IMR-90 (cell line): ENCODE measurements at regions not wholly inside any gene's neighbourhood (a gene's known extent, or its start where the extent isn't known, plus 50 kb on each side); places are given as distances from the start of the nearest gene placed in this dataset.

ENCODE experiments used
- ATAC-seq: fragments of 200-7000 bp; cut with Tn5 transposase; 2 replicates; pipeline ENCODE4 v1.9.1; 2020; ENCODE audit warnings: low read depth, mild to moderate bottlenecking, moderate library complexity
- BruUV-seq: library from RNA; stranded (reverse); fragments of 400-500 nt; replicated peaks from 2 replicates; lab custom pipeline; 2021; lab: Mats Ljungman, UMichigan
- CTCF ChIA-PET: fragments of 300-600 bp; formaldehyde crosslinking; extraction: SDS; loops from one replicate; lab custom pipeline; 2021; ENCODE audit warnings: antibody characterized with exemption; lab: Yijun Ruan, JAX
- POLR2A ChIA-PET: fragments of 300-600 bp; sonication (Branson Sonifier 250); formaldehyde crosslinking; loops from one replicate; lab custom pipeline; 2022; ENCODE audit warnings: antibody characterized with exemption; ENCODE audit not compliant: unreplicated experiment; lab: Charles Lee
- DNase-seq: peaks from one replicate; pipeline ENCODE4 v3.0.0; 2013
- H2AFZ ChIP-seq: replicated peaks from 2 replicates; pipeline ENCODE3; 2013; ENCODE audit warnings: low read length, mild to moderate bottlenecking; ENCODE audit not compliant: poor library complexity
- H2AK5ac ChIP-seq: 2 replicates; pipeline ENCODE4 v1.6.1; 2013; ENCODE audit warnings: low read depth, low read length, inconsistent platforms
- H2AK9ac ChIP-seq: replicated peaks from 2 replicates; pipeline ENCODE3; 2013; ENCODE audit warnings: mild to moderate bottlenecking, low read depth, low read length, moderate library complexity; ENCODE audit not compliant: poor library complexity
- H2BK120ac ChIP-seq: 2 replicates; pipeline ENCODE4 v1.6.1; 2013; ENCODE audit warnings: low read depth, low read length, inconsistent platforms
- H2BK15ac ChIP-seq: 3 replicates; pipeline ENCODE4 v1.6.1; 2013; ENCODE audit warnings: low read depth, low read length, inconsistent platforms
- H2BK20ac ChIP-seq: 2 replicates; pipeline ENCODE4 v1.6.1; 2013; ENCODE audit warnings: low read depth, mild to moderate bottlenecking, inconsistent platforms, low read length, moderate library complexity
- H2BK5ac ChIP-seq: 2 replicates; pipeline ENCODE4 v1.6.1; 2013; ENCODE audit warnings: mild to moderate bottlenecking, low read depth, low read length, inconsistent platforms; ENCODE audit not compliant: poor library complexity, severe bottlenecking
- H3K14ac ChIP-seq: replicated peaks from 2 replicates; pipeline ENCODE4 v1.6.1; 2013; ENCODE audit warnings: low read depth, low read length, inconsistent platforms
- H3K18ac ChIP-seq: 2 replicates; pipeline ENCODE4 v1.6.1; 2013; ENCODE audit warnings: low read depth, low read length, control low read depth
- H3K23ac ChIP-seq: 2 replicates; pipeline ENCODE4 v1.6.1; 2013; ENCODE audit warnings: low read depth, low read length, inconsistent platforms
- H3K27ac ChIP-seq: 2 replicates; pipeline ENCODE4 v1.5.1; 2013; ENCODE audit warnings: mild to moderate bottlenecking, control low read depth, low read length; ENCODE audit not compliant: insufficient read depth
- H3K27me3 ChIP-seq: 2 replicates; pipeline ENCODE4 v1.6.1; 2013; ENCODE audit warnings: low read length; ENCODE audit not compliant: control insufficient read depth, insufficient read depth
- H3K36me3 ChIP-seq: 2 replicates; pipeline ENCODE4 v1.6.1; 2013; ENCODE audit warnings: low read length, mixed read lengths; ENCODE audit not compliant: control insufficient read depth, insufficient read depth
- H3K4ac ChIP-seq: 2 replicates; pipeline ENCODE4 v1.6.1; 2013; ENCODE audit warnings: low read depth, low read length, inconsistent platforms
- H3K4me1 ChIP-seq: 2 replicates; pipeline ENCODE4 v1.6.1; 2013; ENCODE audit warnings: low read length, mixed read lengths; ENCODE audit not compliant: control insufficient read depth, insufficient read depth
- H3K4me2 ChIP-seq: 2 replicates; pipeline ENCODE4 v1.6.1; 2013; ENCODE audit warnings: low read depth, mild to moderate bottlenecking, control low read depth, low read length, moderate library complexity
- H3K4me3 ChIP-seq: 2 replicates; pipeline ENCODE4 v1.5.1; 2013; ENCODE audit warnings: low read depth, mild to moderate bottlenecking, control low read depth, low read length, moderate library complexity; ENCODE audit not compliant: insufficient read depth
- H3K56ac ChIP-seq: 2 replicates; pipeline ENCODE4 v1.6.1; 2013; ENCODE audit warnings: low read length, inconsistent platforms; ENCODE audit not compliant: insufficient read depth; ENCODE audit errors: extremely low read depth
- H3K79me1 ChIP-seq, 2 experiments: 2 replicates each; pipeline ENCODE4 v1.6.1; 2013; ENCODE audit warnings: low read length in 2 of 2, inconsistent platforms in 1 of 2, low read depth in 1 of 2
- H3K9ac ChIP-seq: 2 replicates; pipeline ENCODE4 v1.6.1; 2013; ENCODE audit warnings: low read depth, low read length, control low read depth
- H3K9me1 ChIP-seq: 2 replicates; pipeline ENCODE4 v1.6.1; 2013; ENCODE audit warnings: low read length, inconsistent platforms; ENCODE audit not compliant: insufficient read depth
- H3K9me3 ChIP-seq: 2 replicates; pipeline ENCODE4 v1.6.1; 2013; ENCODE audit warnings: low read length; ENCODE audit not compliant: control insufficient read depth, insufficient read depth
- H4K20me1 ChIP-seq: 2 replicates; pipeline ENCODE4 v1.6.1; 2013; ENCODE audit warnings: low read length, inconsistent platforms; ENCODE audit not compliant: insufficient read depth
- H4K5ac ChIP-seq: 2 replicates; pipeline ENCODE4 v1.6.1; 2013; ENCODE audit warnings: mild to moderate bottlenecking, low read depth, low read length, control low read depth
- H4K8ac ChIP-seq, 2 experiments: 2 replicates each; pipeline ENCODE4 v1.6.1; 2013; ENCODE audit warnings: low read depth in 2 of 2, low read length in 2 of 2, control low read depth in 1 of 2, inconsistent platforms in 1 of 2
- H4K91ac ChIP-seq: 2 replicates; pipeline ENCODE4 v1.6.1; 2013; ENCODE audit warnings: low read depth, low read length, inconsistent platforms; ENCODE audit not compliant: insufficient read depth
- CEBPB ChIP-seq: IDR thresholded peaks from 2 replicates; pipeline ENCODE4 v1.6.1; 2012; ENCODE audit warnings: low read depth, low read length, improper control_type of control experiment
- CHD1 ChIP-seq: IDR thresholded peaks from 2 replicates; pipeline ENCODE4 v1.6.1; 2012; ENCODE audit warnings: low read depth, low read length, improper control_type of control experiment
- FOS ChIP-seq: fragments of 150-350 bp; IDR thresholded peaks from 2 replicates; pipeline ENCODE4 v1.6.1; 2016; ENCODE audit warnings: low read depth, low read length
- MAFK ChIP-seq: IDR thresholded peaks from 2 replicates; pipeline ENCODE4 v1.6.1; 2012; ENCODE audit warnings: low read depth, low read length, improper control_type of control experiment
- MAZ ChIP-seq: IDR thresholded peaks from 2 replicates; pipeline ENCODE4 v1.6.1; 2012; ENCODE audit warnings: low read depth, mild to moderate bottlenecking, low read length, improper control_type of control experiment, moderate library complexity, borderline replicate concordance
- MXI1 ChIP-seq: IDR thresholded peaks from 2 replicates; pipeline ENCODE4 v1.6.1; 2012; ENCODE audit warnings: low read depth, mild to moderate bottlenecking, low read length, moderate library complexity, borderline replicate concordance
- NFE2L2 ChIP-seq: fragments of 150-350 bp; IDR thresholded peaks from 2 replicates; pipeline ENCODE4 v1.6.1; 2016; ENCODE audit warnings: low read depth, mild to moderate bottlenecking, low read length
- POLR2A ChIP-seq: IDR thresholded peaks from 2 replicates; pipeline ENCODE4 v1.6.1; 2012; ENCODE audit warnings: mild to moderate bottlenecking, low read depth, low read length
- RAD21 ChIP-seq: IDR thresholded peaks from 2 replicates; pipeline ENCODE4 v1.6.1; 2012; ENCODE audit warnings: low read length, improper control_type of control experiment
- RCOR1 ChIP-seq: IDR thresholded peaks from 2 replicates; pipeline ENCODE4 v1.6.1; 2012; ENCODE audit warnings: mild to moderate bottlenecking, low read length, improper control_type of control experiment; ENCODE audit not compliant: insufficient replicate concordance
- RFX5 ChIP-seq: IDR thresholded peaks from 2 replicates; pipeline ENCODE4 v1.8.0; 2012; ENCODE audit warnings: low read depth, mild to moderate bottlenecking, low read length, moderate library complexity
- SMC3 ChIP-seq: fragments of 150-350 bp; IDR thresholded peaks from 2 replicates; pipeline ENCODE4 v1.6.1; 2016; ENCODE audit warnings: low read depth, mild to moderate bottlenecking, antibody characterized with exemption, low read length, moderate library complexity
- WGBS, 2 experiments: methylation state at CpG; one replicate each; pipeline versions ENCODE4 v1.1.5 to v1.1.7; 2013; ENCODE audit warnings: missing lambda C conversion rate in 2 of 2; ENCODE audit not compliant: insufficient read length in 1 of 2; ENCODE audit errors: extremely low coverage in 2 of 2; 5-methylcytosine and 5-hydroxymethylcytosine counted together
- dilution Hi-C: fragments of 300-500 bp; cut with HindIII; formaldehyde crosslinking; loops from one replicate; pipeline ENCODE4 v1.14.3; 2018; ENCODE audit warnings: low sequenced_read_pairs; ENCODE audit not compliant: unreplicated experiment
- in situ Hi-C: fragments of 300-500 bp; cut with MboI; formaldehyde crosslinking; loops from 3 replicates; pipeline ENCODE4 v1.14.3; 2019; ENCODE audit warnings: low sequenced_read_pairs, inconsistent platforms, mixed read lengths
- intact Hi-C: fragments of 100-400 bp; cut with micrococcal nuclease; formaldehyde crosslinking; loops from 2 replicates; pipeline ENCODE4 v1.10.0; 2022
- TF ChIP-seq, protein P1 (sequence below): conservative IDR thresholded peaks from 2 replicates; pipeline ENCODE4 v1.5.1; 2012; ENCODE audit warnings: mild to moderate bottlenecking, low read depth, low read length, improper control_type of control experiment
- TF ChIP-seq, protein P2 (sequence below): fragments of 150-350 bp; IDR thresholded peaks from 2 replicates; pipeline ENCODE4 v1.6.1; 2017; ENCODE audit warnings: mild to moderate bottlenecking, antibody characterized with exemption, low read length, low read depth
- TF ChIP-seq, protein P3 (sequence below): fragments of 150-350 bp; IDR thresholded peaks from 2 replicates; pipeline ENCODE4 v1.6.1; 2016; ENCODE audit warnings: low read depth, mild to moderate bottlenecking, low read length, moderate library complexity, borderline replicate concordance

DNA sequence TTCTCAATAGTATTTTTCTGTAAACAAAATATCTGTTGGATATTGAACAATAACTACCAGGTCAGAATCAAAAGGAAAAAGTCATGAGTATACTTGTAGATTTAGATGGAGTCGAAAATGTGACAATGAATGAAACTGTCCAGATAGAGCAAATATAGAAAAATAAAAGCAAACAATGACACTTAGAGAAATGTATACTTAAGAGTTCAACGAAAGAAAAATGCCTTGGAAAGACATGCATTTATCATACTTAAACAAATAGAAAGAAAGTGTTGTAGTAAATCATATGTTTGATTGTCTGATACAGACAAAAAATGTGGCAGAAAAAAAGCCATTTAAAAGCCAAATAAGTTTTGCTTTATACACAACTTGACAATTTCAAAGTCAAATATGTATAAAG is 571.2 kb upstream of the MGAT4C start:
- Histone ChIP-seq H3K9me3 (no peaks in the 10 kb centered on the region), H2AFZ (no peak overlapping the region), H3K79me1 (no peaks in the 10 kb centered on the region), H2BK5ac (no peak overlapping the region), H3K9me1 (no peaks in the 10 kb centered on the region), H3K4me1 (no peaks in the 10 kb centered on the region), H2AK5ac (no peak overlapping the region), H3K23ac (no peak overlapping the region), H4K20me1 (no peaks in the 10 kb centered on the region), H3K27me3 (no peaks in the 10 kb centered on the region), H3K18ac (no peak overlapping the region), H2AK9ac (no peak overlapping the region), H3K36me3 (no peaks in the 10 kb centered on the region), H4K8ac (no peak overlapping the region), H3K4ac (no peak overlapping the region), H2BK15ac (no peak overlapping the region), H2BK20ac (no peak overlapping the region), H3K56ac (no peak overlapping the region), H4K5ac (no peak overlapping the region), H3K14ac (no peak overlapping the region), H3K4me2 (no peak overlapping the region), H4K91ac (no peak overlapping the region), H3K27ac (no peak overlapping the region), H2BK120ac (no peak overlapping the region), H3K9ac (no peak overlapping the region), H3K4me3 (no peak overlapping the region)
- in situ Hi-C loops, result no loop called here
- no TSS peak for BruUV-seq
- ChIA-PET CTCF (interaction anchor here (0.6 kb wide), 1 partner anchor 1023 kb away, joined by 3 read pairs; no protein-coding TSS in a partner anchor), POLR2A (no interaction called here)
- WGBS, 2 experiments, result no CpG with 5 or more reads among the region's 2 CpGs
- ATAC-seq (no peak), DNase-seq (no peak)
- dilution Hi-C loops, result no loop called here
- intact Hi-C loops, result no loop called here
- no peak for TF ChIP-seq SMC3
- TF ChIP-seq RFX5, result no peak
- TF ChIP-seq FOS, result no peak
- TF ChIP-seq CHD1, result no peak
- TF ChIP-seq POLR2A, result no peak
- TF ChIP-seq, protein P1, sequence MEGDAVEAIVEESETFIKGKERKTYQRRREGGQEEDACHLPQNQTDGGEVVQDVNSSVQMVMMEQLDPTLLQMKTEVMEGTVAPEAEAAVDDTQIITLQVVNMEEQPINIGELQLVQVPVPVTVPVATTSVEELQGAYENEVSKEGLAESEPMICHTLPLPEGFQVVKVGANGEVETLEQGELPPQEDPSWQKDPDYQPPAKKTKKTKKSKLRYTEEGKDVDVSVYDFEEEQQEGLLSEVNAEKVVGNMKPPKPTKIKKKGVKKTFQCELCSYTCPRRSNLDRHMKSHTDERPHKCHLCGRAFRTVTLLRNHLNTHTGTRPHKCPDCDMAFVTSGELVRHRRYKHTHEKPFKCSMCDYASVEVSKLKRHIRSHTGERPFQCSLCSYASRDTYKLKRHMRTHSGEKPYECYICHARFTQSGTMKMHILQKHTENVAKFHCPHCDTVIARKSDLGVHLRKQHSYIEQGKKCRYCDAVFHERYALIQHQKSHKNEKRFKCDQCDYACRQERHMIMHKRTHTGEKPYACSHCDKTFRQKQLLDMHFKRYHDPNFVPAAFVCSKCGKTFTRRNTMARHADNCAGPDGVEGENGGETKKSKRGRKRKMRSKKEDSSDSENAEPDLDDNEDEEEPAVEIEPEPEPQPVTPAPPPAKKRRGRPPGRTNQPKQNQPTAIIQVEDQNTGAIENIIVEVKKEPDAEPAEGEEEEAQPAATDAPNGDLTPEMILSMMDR, result no peak
- no peak for TF ChIP-seq MAZ
- no peak for TF ChIP-seq NFE2L2
- TF ChIP-seq RCOR1, result no peak
- no peak for TF ChIP-seq MAFK
- no peak for TF ChIP-seq MXI1
- TF ChIP-seq RAD21, result no peak
- TF ChIP-seq CEBPB, result no peak
- TF ChIP-seq, protein P2, sequence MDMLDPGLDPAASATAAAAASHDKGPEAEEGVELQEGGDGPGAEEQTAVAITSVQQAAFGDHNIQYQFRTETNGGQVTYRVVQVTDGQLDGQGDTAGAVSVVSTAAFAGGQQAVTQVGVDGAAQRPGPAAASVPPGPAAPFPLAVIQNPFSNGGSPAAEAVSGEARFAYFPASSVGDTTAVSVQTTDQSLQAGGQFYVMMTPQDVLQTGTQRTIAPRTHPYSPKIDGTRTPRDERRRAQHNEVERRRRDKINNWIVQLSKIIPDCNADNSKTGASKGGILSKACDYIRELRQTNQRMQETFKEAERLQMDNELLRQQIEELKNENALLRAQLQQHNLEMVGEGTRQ, result no peak
- TF ChIP-seq, protein P3, sequence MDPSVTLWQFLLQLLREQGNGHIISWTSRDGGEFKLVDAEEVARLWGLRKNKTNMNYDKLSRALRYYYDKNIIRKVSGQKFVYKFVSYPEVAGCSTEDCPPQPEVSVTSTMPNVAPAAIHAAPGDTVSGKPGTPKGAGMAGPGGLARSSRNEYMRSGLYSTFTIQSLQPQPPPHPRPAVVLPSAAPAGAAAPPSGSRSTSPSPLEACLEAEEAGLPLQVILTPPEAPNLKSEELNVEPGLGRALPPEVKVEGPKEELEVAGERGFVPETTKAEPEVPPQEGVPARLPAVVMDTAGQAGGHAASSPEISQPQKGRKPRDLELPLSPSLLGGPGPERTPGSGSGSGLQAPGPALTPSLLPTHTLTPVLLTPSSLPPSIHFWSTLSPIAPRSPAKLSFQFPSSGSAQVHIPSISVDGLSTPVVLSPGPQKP, result no peak
